ENCODE measurements at regions not wholly inside any gene's neighbourhood (a gene's known extent, or its start where the extent isn't known, plus 50 kb on each side); places are given as distances from the start of the nearest gene placed in this dataset.

GRCh38 chr6:145305670-145306069 lies 429.6 kb downstream of the EPM2A start:
- no peak for DNase-seq

- peak; percentile 28 for DNase-seq
These were observed 428.8 kb downstream of the EPM2A start for GRCh38 chr6:145306489-145306888.

- no peak for DNase-seq
These were observed 425.3 kb downstream of the EPM2A start for GRCh38 chr6:145309842-145310535.

GRCh38 chr6:145312481-145312880 lies 422.8 kb downstream of the EPM2A start:
- DNase-seq = no peak

GRCh38 chr6:145313041-145313855 lies 422.1 kb downstream of the EPM2A start:
- no peak for DNase-seq

GRCh38 chr6:145315982-145316600 lies 419.2 kb downstream of the EPM2A start:
- DNase-seq = no peak

- DNase-seq = no peak
These were observed 416.4 kb downstream of the EPM2A start for GRCh38 chr6:145318952-145319351.

GRCh38 chr6:145319605-145320004 lies 415.7 kb downstream of the EPM2A start:
- DNase-seq = no peak

- DNase-seq = no peak
These were observed 411.7 kb downstream of the EPM2A start for GRCh38 chr6:145323646-145324045.

- DNase-seq = no peak
These were observed 407.7 kb downstream of the EPM2A start for GRCh38 chr6:145327586-145327985.

- DNase-seq = no peak
These were observed 406.1 kb downstream of the EPM2A start for GRCh38 chr6:145329257-145329656.

GRCh38 chr6:145331066-145331465 lies 404.3 kb downstream of the EPM2A start:
- DNase-seq = no peak

- no peak for DNase-seq
These were observed 403.3 kb downstream of the EPM2A start for GRCh38 chr6:145332011-145332410.

- no peak for DNase-seq
These were observed 399.2 kb downstream of the EPM2A start for GRCh38 chr6:145336119-145336518.

- no peak for DNase-seq
These were observed 396.2 kb downstream of the EPM2A start for GRCh38 chr6:145339089-145339488.

- DNase-seq = no peak
These were observed 395.1 kb downstream of the EPM2A start for GRCh38 chr6:145340256-145340655.

GRCh38 chr6:145345094-145345493 lies 390.2 kb downstream of the EPM2A start:
- DNase-seq = no peak

GRCh38 chr6:145347216-145347615 lies 388.1 kb downstream of the EPM2A start:
- DNase-seq = no peak

GRCh38 chr6:145349950-145350510 lies 385.3 kb downstream of the EPM2A start:
- DNase-seq = peak; percentile 86

GRCh38 chr6:145350928-145351327 lies 384.4 kb downstream of the EPM2A start:
- DNase-seq = no peak

- DNase-seq = no peak
These were observed 382.8 kb downstream of the EPM2A start for GRCh38 chr6:145352382-145353080.

GRCh38 chr6:145360865-145361264 lies 374.5 kb downstream of the EPM2A start:
- DNase-seq = no peak

- DNase-seq = no peak
These were observed 368.2 kb downstream of the EPM2A start for GRCh38 chr6:145367149-145367548.
